Nephron progenitor cell (in vitro differentiated cells): ENCODE measurements at regions not wholly inside any gene's neighbourhood (a gene's known extent, or its start where the extent isn't known, plus 50 kb on each side); places are given as distances from the start of the nearest gene placed in this dataset.

Experiments used
- DNase-seq: peaks from one replicate; pipeline ENCODE4 v3.0.0; 2021
- H3K27ac Mint-ChIP-seq: 2 replicates; pipeline ENCODE4 v1.8.0; 2021; ENCODE audit warnings: mild to moderate bottlenecking, moderate library complexity, mixed read lengths
- H3K27me3 Mint-ChIP-seq: 2 replicates; pipeline ENCODE4 v1.8.0; 2021; ENCODE audit warnings: mild to moderate bottlenecking, low read depth, mixed read lengths; ENCODE audit not compliant: poor library complexity
- H3K36me3 Mint-ChIP-seq: 2 replicates; pipeline ENCODE4 v1.8.0; 2021; ENCODE audit warnings: low read depth, mixed read lengths
- H3K4me1 Mint-ChIP-seq: 2 replicates; pipeline ENCODE4 v1.8.0; 2021; ENCODE audit warnings: mixed read lengths
- H3K4me3 Mint-ChIP-seq: 2 replicates; pipeline ENCODE4 v1.8.0; 2021; ENCODE audit warnings: mild to moderate bottlenecking, moderate library complexity, mixed read lengths
- H3K9me3 Mint-ChIP-seq: 2 replicates; pipeline ENCODE4 v1.8.0; 2021; ENCODE audit warnings: mild to moderate bottlenecking, moderate library complexity, mixed read lengths
- CTCF ChIP-seq: fragments of 200-600 bp; sonication (generic); IDR thresholded peaks from 2 replicates; pipeline ENCODE4 v1.5.0; 2021; ENCODE audit warnings: antibody characterized with exemption

DNA sequence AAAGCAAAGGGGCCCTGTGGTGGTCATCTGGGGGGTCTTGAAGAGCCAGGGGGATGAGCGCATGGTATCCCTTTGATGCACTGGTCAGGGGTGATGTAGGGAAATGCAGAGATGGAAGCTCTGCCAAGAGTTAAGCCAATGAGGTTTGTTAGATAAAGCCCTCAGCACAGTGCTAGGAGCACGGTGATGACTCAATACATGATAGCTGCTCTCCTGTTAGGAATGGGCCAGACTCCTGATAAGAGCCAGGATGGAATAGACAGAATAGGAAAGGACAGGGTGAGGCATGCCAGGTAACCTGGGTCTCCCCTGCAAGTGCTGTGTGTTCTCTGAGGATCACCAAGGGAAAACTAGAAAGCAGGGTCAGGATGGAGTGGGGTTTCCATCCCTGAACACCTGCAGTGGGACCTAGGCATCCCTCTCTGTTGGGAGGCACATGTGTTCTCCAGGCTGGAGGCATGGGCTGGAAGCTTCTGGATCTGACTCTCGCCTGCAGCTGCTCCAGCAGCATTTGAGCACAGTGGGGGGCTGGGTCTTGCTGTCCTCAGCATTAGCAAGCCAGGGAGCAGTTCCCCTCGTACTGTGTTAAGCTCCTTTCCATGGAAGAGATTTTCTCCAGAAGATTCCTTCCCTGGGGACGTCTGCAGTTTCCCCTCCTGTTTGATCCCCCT lies 71.8 kb upstream of the TIAM2 start:
- no peak for DNase-seq
- Mint-ChIP-seq H3K27ac (no peak overlapping the region), H3K27me3 (peaks cover 3% of the 10 kb centered on the region), H3K9me3 (no peaks in the 10 kb centered on the region), H3K36me3 (no peaks in the 10 kb centered on the region), H3K4me1 (peaks cover 22% of the 10 kb centered on the region), H3K4me3 (no peak overlapping the region)
- no peak for TF ChIP-seq CTCF

GRCh38 chr6:154925130-154925529 lies 70.0 kb upstream of the TIAM2 start:
- Mint-ChIP-seq H3K4me3 (no peak overlapping the region), H3K9me3 (no peaks in the 10 kb centered on the region), H3K4me1 (peaks cover 26% of the 10 kb centered on the region), H3K27me3 (peaks cover 3% of the 10 kb centered on the region), H3K36me3 (no peaks in the 10 kb centered on the region), H3K27ac (no peak overlapping the region)
- TF ChIP-seq CTCF, result no peak
- no peak for DNase-seq

GRCh38 chr6:154926366-154926765 lies 68.7 kb upstream of the TIAM2 start:
- TF ChIP-seq CTCF, result no peak
- no peak for DNase-seq
- Mint-ChIP-seq H3K36me3 (no peaks in the 10 kb centered on the region), H3K4me3 (no peak overlapping the region), H3K4me1 (peaks cover 34% of the 10 kb centered on the region), H3K27ac (no peak overlapping the region), H3K27me3 (peaks cover 3% of the 10 kb centered on the region), H3K9me3 (no peaks in the 10 kb centered on the region)

DNA sequence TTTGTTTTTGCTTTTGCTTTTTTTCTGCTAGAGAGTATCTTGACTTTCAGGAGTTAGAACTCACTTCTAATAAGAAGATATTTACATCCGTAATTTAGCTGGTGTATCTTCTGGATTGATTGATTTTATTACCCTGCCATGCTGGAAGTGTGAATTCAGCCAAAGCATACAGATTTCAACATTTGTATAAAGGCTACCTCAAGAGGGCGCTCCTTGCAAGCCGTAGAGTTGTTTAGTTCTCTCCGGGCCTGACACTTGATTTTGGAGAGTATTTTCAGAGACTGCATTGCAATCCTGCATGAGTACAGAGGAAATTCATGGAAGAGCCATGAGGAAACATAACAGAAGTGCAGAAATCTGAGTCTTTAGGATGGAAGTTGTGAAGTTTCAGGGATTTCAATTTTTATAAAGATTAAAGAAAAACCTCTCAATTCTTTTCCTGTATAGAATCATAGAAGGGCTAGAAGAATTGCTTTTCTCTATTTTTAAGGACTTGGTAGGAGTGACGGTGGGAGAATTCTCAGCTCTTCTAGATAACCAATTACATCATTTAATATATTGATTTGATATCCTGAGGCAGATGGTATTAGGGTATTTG lies 66.7 kb upstream of the TIAM2 start:
- H3K9me3 Mint-ChIP-seq, result no peaks in the 10 kb centered on the region
- peak; percentile 75 for DNase-seq
- H3K36me3 Mint-ChIP-seq, result no peaks in the 10 kb centered on the region
- H3K27ac Mint-ChIP-seq, result no peak overlapping the region
- TF ChIP-seq CTCF, result peak; percentile 81
- no peak overlapping the region for H3K4me3 Mint-ChIP-seq
- peaks cover 42% of the 10 kb centered on the region for H3K4me1 Mint-ChIP-seq
- H3K27me3 Mint-ChIP-seq, result peaks cover 3% of the 10 kb centered on the region

DNA sequence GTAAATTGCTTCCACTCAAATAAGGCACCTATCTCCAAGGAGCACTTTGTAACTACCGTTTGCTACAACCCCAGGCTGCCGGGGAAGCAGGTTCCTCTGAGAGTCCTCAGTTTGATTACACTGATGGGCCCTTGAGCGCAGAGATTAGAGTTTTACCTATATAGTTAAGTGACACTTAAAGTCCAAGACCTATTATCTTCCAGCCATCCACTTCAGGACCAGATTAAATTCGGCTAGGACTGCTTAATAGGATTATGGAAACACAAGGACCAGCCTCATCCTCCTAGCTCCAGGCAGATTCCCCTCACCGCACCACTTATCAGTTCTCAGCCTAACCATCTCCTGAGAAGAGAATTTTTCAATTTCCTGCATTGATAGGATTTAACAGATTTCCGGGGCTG lies 64.7 kb upstream of the TIAM2 start:
- no peak overlapping the region for H3K4me3 Mint-ChIP-seq
- H3K4me1 Mint-ChIP-seq, result peaks cover 37% of the 10 kb centered on the region
- no peak for TF ChIP-seq CTCF
- no peaks in the 10 kb centered on the region for H3K36me3 Mint-ChIP-seq
- no peaks in the 10 kb centered on the region for H3K9me3 Mint-ChIP-seq
- no peak for DNase-seq
- H3K27ac Mint-ChIP-seq, result no peak overlapping the region
- peaks cover 3% of the 10 kb centered on the region for H3K27me3 Mint-ChIP-seq
